H54 (cell line): ENCODE measurements at regions not wholly inside any gene's neighbourhood (a gene's known extent, or its start where the extent isn't known, plus 50 kb on each side); places are given as distances from the start of the nearest gene placed in this dataset.
"Not testable (repeated sequence)": the region's sequence is repeated elsewhere in the genome, so short reads cannot be mapped to it uniquely, and the experiment has no call there.

Experiments
- DNase-seq: peaks from one replicate; pipeline ENCODE4 v3.0.0; 2011; ENCODE audit warnings: low spot score, mixed read lengths; ENCODE audit not compliant: insufficient read length
- FAIRE-seq: peaks from 3 replicates; lab custom pipeline; 2011; peaks lifted over from hg19 to GRCh38; lab: Jason Lieb, UNC
- POLR2A ChIP-seq: IDR thresholded peaks from 2 replicates; pipeline ENCODE4 v1.6.1; 2011; ENCODE audit warnings: low read depth, mild to moderate bottlenecking, low read length

DNA sequence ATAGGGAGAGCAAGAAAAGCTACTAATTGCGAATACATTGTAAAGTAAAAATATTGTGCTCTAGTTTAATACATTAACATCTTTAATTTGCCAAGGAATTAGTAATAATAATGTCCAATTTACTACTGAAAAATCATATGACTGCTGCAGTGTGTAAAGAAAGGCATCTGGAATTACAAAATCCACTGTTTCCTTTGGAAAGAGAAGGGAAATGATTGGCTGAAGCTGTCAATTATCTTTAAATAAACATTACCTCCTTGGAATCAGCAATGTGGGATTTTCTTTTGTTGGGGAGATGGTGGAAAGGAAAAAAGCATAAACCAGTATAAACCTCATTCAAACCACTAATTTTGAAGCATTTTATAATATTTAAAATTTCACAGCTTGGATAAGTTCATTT, 276.0 kb downstream of the MAP2K6 start:
- DNase-seq: no peak
- TF ChIP-seq POLR2A: no peak
- FAIRE-seq: no peak

DNA sequence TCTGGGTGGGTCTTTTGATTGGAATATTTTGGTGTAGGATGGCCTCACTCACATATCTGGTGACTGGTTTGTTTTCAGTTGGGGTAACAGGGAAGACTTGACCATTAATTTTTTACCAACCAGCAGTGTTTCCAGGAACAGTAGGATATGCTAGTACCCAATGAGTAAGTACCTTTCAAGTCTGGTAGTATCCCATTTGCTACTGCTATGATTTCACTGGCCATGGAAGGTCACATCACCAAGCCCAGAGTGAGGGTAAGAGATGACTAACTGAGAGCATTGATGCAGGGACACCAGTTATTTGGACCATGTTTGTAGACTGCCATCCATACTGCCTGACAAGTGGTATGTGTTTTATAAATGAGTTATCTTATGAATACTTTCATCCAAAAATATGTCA, 277.7 kb downstream of the MAP2K6 start:
- FAIRE-seq: peak; percentile 20
- TF ChIP-seq POLR2A: no peak
- no peak for DNase-seq

- FAIRE-seq (no peak), DNase-seq (no peak)
- TF ChIP-seq POLR2A: no peak
Observed at GRCh38 chr17:69695646-69696045, 281.1 kb downstream of the MAP2K6 start.

- FAIRE-seq (no peak), DNase-seq (no peak)
- no peak for TF ChIP-seq POLR2A
Observed at GRCh38 chr17:69696650-69697049, 282.2 kb downstream of the MAP2K6 start.

- DNase-seq, FAIRE-seq: not testable (repeated sequence)
Observed at GRCh38 chr17:69698352-69698751, 283.9 kb downstream of the MAP2K6 start.

- TF ChIP-seq POLR2A: no peak
- DNase-seq (no peak), FAIRE-seq (no peak)
Observed at GRCh38 chr17:69702078-69702477, 287.6 kb downstream of the MAP2K6 start.

DNA sequence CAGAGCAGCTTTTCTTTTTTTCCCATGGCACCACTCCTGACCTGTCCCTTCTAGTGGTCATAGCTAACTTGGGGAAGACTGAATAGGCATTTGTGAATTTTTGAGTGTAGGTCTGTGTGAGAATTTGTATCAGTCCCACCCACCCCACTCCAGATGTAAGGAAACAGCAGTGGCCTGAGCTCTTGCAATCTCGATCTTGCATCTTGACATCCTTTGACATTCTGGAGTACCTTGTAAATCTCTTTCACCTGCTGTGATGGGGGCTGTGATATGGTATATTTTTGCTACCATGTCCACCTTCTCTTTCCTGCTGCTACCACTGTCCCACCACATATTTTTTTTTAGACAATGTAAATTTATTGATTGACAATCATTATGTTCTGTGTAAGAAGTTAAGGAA, 289.3 kb downstream of the MAP2K6 start:
- TF ChIP-seq POLR2A: no peak
- peak; percentile 23 for FAIRE-seq
- no peak for DNase-seq

DNA sequence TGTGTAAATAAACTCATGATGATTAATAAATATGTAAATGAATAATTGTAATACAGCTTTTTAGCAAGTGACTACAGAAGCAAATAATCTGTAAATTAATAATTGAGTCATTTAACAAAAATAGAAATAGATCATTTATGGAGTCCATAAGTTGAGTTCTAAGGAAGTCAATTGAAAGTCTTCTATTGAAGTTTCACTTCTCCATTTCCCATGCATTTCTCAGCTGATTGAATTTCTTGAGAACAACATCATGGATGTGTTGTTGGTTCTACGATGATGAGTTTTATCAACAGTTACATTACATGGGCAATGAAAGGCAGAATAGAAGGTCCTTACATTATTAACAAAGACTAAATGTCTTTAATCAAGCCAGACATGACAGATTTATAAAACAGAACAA, 290.4 kb downstream of the MAP2K6 start:
- TF ChIP-seq POLR2A: no peak
- FAIRE-seq (no peak), DNase-seq (no peak)

- FAIRE-seq: no peak
- no peak for TF ChIP-seq POLR2A
- no peak for DNase-seq
Observed at GRCh38 chr17:69706127-69706526, 291.6 kb downstream of the MAP2K6 start.

GRCh38 chr17:69709441-69709840, 294.9 kb downstream of the MAP2K6 start:
- no peak for FAIRE-seq
- TF ChIP-seq POLR2A: no peak

DNA sequence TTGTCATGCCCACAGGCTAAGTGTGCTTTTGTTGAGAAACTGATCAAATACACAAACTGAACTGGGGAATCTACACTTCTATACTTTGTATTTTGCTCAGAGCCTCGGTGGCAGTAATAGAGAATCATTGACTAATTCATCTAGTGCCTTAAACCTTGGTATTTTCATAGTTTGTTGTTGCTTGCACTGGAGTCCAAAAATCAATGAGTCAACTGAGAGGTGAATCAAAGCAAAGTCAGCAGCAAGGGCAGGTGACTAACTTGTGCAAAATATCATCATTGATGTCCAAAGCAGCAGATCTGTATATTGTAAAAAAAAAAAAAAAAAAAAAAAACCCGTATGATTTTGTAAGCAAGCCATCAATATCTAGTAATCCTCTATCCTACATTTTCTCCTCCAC, 296.4 kb downstream of the MAP2K6 start:
- DNase-seq (no peak), FAIRE-seq (peak; percentile 61)
- TF ChIP-seq POLR2A: no peak

More at GRCh38 chr17:69709441-69709840, 294.9 kb downstream of the MAP2K6 start:
- DNase-seq: no peak

- peak; percentile 30 for FAIRE-seq
Observed at GRCh38 chr17:69711541-69711940, 297.0 kb downstream of the MAP2K6 start.

GRCh38 chr17:69712801-69713311, 298.4 kb downstream of the MAP2K6 start:
- DNase-seq (no peak), FAIRE-seq (no peak)
- no peak for TF ChIP-seq POLR2A

More at GRCh38 chr17:69711541-69711940, 297.0 kb downstream of the MAP2K6 start:
- DNase-seq: no peak
- TF ChIP-seq POLR2A: no peak

DNA sequence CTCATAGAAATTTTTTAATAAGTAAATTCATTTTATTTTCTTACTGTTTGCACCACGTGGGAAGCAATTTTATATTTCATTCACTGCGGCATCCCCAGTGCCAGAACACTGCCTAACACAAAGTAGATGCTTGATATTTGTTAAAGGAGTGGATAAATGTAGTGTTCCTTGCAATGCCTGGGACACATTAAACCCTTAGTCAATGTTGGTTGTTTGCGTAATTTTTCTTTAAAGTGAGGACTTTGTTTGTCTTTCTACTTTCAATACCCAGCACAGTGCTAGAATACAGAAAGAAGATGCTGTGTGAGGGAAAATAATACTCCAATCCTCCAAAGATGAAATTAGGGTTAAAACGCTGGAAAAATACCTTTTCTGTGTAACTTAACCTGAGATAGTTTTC, 299.3 kb downstream of the MAP2K6 start:
- no peak for FAIRE-seq
- no peak for TF ChIP-seq POLR2A
- DNase-seq: no peak

GRCh38 chr17:69714669-69715068, 300.2 kb downstream of the MAP2K6 start:
- DNase-seq (no peak), FAIRE-seq (no peak)
- TF ChIP-seq POLR2A: no peak

- no peak for DNase-seq
- TF ChIP-seq POLR2A: no peak
- FAIRE-seq: no peak
Observed at GRCh38 chr17:69715656-69716055, 301.2 kb downstream of the MAP2K6 start.
